ENCODE measurements at regions not wholly inside any gene's neighbourhood (a gene's known extent, or its start where the extent isn't known, plus 50 kb on each side); places are given as distances from the start of the nearest gene placed in this dataset.
"Not testable (repeated sequence)": the region's sequence is repeated elsewhere in the genome, so short reads cannot be mapped to it uniquely, and the experiment has no call there.

DNA sequence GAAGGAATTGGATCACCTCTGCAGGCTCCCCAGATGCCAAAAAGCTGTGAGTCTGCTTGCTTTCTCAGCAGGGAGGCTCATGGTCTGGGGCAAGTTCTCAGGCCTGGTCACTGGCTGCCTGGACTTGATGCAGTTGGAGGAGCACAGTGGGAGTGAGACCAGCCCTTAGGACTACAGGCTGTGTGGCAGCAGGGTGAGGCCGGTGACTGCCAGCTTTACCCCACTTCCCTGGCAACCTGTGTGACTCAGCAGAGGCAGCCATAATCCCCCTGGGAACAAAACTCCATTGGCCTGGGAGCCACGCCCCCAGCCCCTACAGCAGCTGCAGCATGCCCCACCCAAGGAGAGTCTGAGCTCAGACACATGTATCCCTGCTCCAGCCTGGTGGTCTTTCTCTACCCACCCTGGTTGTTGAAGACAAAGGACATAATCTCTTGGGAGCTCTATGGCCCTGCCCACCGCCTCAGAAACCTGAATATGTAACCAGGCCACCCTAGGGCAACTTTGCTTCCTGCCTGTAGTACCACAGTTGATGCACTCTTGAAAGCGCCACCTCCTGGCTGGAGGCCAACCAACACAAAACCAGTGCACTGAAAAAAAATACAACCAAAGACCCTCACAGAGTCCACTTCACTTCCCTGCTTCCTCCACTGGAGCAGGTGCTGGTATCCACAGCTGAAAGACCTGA lies 106.8 kb upstream of the SPATS2L start:
- Histone ChIP-seq H3K27me3 (ENCODE audit: control insufficient read depth in 2 of 2, insufficient read depth in 2 of 2, low read length in 2 of 2) (no peaks in the 10 kb centered on the region), H3K36me3 (ENCODE audit: control insufficient read depth in 2 of 2, extremely low read depth in 1 of 2, insufficient read depth in 2 of 2, low read length in 2 of 2) (no peaks in the 10 kb centered on the region), H2AFZ (ENCODE audit: low read depth, low read length) (no peak overlapping the region), H3K9me1 (replicated peaks; ENCODE audit: control insufficient read depth, extremely low read depth, insufficient read depth, low read length) (no peaks in the 10 kb centered on the region), H3K4me1 (ENCODE audit: control insufficient read depth, extremely low read depth, insufficient read depth, low read length) (no peaks in the 10 kb centered on the region), H3K9me3 (replicated peaks; ENCODE audit: control insufficient read depth, insufficient read depth, low read length) (no peaks in the 10 kb centered on the region), H3K9ac (replicated peaks; ENCODE audit: extremely low read depth, insufficient read depth, low read length) (no peak overlapping the region), H3K4me3 (replicated peaks in 1 of 3; ENCODE audit: insufficient read depth in 1 of 3, low read depth in 1 of 3, low read length in 3 of 3) (no peak overlapping the region), H3K4me2 (ENCODE audit: insufficient read depth, low read length) (no peak overlapping the region), H3K27ac (ENCODE audit: insufficient read depth, low read depth, low read length) (no peak overlapping the region), H3K79me2 (ENCODE audit: control insufficient read depth, insufficient read depth, low read length) (no peaks in the 10 kb centered on the region), H4K20me1 (replicated peaks; ENCODE audit: control insufficient read depth, extremely low read depth, insufficient read depth, low read length) (no peaks in the 10 kb centered on the region)
- BruUV-seq (replicated peaks) = no TSS peak
- TF ChIP-seq FOS (IDR thresholded peaks at IDR 0.05; ENCODE audit: borderline replicate concordance, insufficient read depth, low read length) = no peak
- TF ChIP-seq, protein P1, sequence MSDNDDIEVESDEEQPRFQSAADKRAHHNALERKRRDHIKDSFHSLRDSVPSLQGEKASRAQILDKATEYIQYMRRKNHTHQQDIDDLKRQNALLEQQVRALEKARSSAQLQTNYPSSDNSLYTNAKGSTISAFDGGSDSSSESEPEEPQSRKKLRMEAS (IDR thresholded peaks at IDR 0.05; ENCODE audit: insufficient read depth, insufficient read length) = no peak
- TF ChIP-seq MYC (IDR thresholded peaks at IDR 0.05; ENCODE audit: low read depth, low read length) = no peak
- FAIRE-seq (no peak), DNase-seq (ENCODE audit: low read depth, low spot score) (no peak)
- CTCF ChIA-PET = no interaction called here
- POLR2A ChIA-PET = no interaction called here
- intact Hi-C loops (cut with micrococcal nuclease) (no loop called here), dilution Hi-C loops (cut with MboI; ENCODE audit: extremely low pct_ligation_motif_present, low sequenced_read_pairs) (no loop called here)

DNA sequence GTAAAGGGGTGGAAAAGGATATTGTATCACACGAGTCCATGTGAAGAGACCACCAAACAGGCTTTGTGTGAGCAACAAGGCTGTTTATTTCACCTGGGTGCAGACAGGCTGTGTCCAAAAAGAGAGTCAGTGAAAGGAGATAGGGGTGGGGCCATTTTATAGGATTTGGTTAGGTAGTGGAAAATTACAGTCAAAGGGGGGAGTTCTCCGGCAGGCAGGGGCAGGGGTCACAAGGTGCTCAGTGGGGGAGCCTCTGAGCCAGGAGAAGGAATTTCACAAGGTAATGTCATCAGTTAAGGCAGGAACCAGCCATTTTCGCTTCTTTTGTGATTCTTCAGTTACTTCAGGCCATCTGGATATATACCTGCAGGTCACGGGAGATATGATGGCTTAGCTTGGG lies 104.7 kb upstream of the SPATS2L start:
- intact Hi-C loops (cut with micrococcal nuclease); POLR2A ChIA-PET; BruUV-seq (replicated peaks): not testable (repeated sequence)

More for the DNA sequence above, 104.7 kb upstream of the SPATS2L start:
- H3K4me2 ChIP-seq (ENCODE audit: insufficient read depth, low read length); dilution Hi-C loops (cut with MboI; ENCODE audit: extremely low pct_ligation_motif_present, low sequenced_read_pairs); H3K27ac ChIP-seq (ENCODE audit: insufficient read depth, low read depth, low read length); CTCF ChIA-PET; H3K9ac ChIP-seq (replicated peaks; ENCODE audit: extremely low read depth, insufficient read depth, low read length); H4K20me1 ChIP-seq (replicated peaks; ENCODE audit: control insufficient read depth, extremely low read depth, insufficient read depth, low read length); H3K9me1 ChIP-seq (replicated peaks; ENCODE audit: control insufficient read depth, extremely low read depth, insufficient read depth, low read length); H3K9me3 ChIP-seq (replicated peaks; ENCODE audit: control insufficient read depth, insufficient read depth, low read length); H2AFZ ChIP-seq (ENCODE audit: low read depth, low read length); H3K36me3 ChIP-seq (ENCODE audit: control insufficient read depth in 2 of 2, extremely low read depth in 1 of 2, insufficient read depth in 2 of 2, low read length in 2 of 2); H3K79me2 ChIP-seq (ENCODE audit: control insufficient read depth, insufficient read depth, low read length); FAIRE-seq; DNase-seq (ENCODE audit: low read depth, low spot score); H3K27me3 ChIP-seq (ENCODE audit: control insufficient read depth in 2 of 2, insufficient read depth in 2 of 2, low read length in 2 of 2); H3K4me3 ChIP-seq (replicated peaks in 1 of 3; ENCODE audit: insufficient read depth in 1 of 3, low read depth in 1 of 3, low read length in 3 of 3); H3K4me1 ChIP-seq (ENCODE audit: control insufficient read depth, extremely low read depth, insufficient read depth, low read length): not testable (repeated sequence)

Measured in endothelial cell of umbilical vein (primary cell).